ENCODE measurements at regions not wholly inside any gene's neighbourhood (a gene's known extent, or its start where the extent isn't known, plus 50 kb on each side); places are given as distances from the start of the nearest gene placed in this dataset.

- DNase-seq (ENCODE audit: low spot score), result no peak
Measured at GRCh38 chr4:59881632-59882031, 1318.5 kb upstream of the ADGRL3 start.

DNA sequence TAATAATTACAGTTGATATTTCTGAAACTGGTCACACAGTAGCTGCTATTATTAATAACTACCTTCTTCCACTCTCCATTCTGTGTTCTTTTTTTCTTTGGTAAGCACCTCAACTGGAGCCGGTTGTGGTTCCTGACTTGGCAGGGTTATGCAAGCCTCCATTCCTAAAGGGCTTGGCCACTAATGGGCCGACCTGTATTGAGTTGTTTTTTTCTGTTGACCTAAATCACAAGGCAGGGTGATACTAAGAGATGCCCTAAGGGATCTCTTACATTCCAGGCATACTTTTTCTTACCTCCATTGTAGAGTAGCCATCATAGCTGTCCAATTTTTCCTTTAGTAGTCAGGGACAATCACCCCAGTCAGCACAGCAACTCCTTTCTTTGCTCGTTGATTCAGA is 1295.8 kb upstream of the ADGRL3 start:
- DNase-seq (ENCODE audit: low spot score), result no peak

DNA sequence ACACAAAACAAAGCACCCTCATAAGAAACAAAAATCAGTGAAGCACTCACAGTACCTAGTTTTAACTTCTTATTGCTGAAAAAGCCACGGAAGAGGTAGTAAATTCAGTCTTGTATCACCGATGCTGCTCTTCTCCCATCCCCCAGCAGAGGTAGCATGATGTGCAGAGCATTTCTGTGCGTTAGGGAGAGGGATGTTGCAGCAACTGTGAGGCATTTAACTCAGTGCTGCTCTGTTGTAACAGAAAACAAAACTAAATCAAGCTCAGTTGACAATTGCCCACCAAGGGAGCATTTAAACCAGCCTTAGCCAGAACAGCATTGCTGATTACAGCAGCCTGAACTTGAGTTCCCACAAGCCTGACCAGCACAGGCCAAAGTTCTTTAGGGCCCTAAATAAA is 1279.7 kb upstream of the ADGRL3 start:
- no peak for DNase-seq (ENCODE audit: low spot score)

GRCh38 chr4:59925290-59925689 is 1274.8 kb upstream of the ADGRL3 start:
- DNase-seq (ENCODE audit: low spot score), result no peak

GRCh38 chr4:59936566-59936965 is 1263.6 kb upstream of the ADGRL3 start:
- no peak for DNase-seq (ENCODE audit: low spot score)

GRCh38 chr4:59938166-59938565 is 1262.0 kb upstream of the ADGRL3 start:
- DNase-seq (ENCODE audit: low spot score), result no peak

- DNase-seq (ENCODE audit: low spot score), result no peak
Measured at GRCh38 chr4:59945277-59945676, 1254.8 kb upstream of the ADGRL3 start.

DNA sequence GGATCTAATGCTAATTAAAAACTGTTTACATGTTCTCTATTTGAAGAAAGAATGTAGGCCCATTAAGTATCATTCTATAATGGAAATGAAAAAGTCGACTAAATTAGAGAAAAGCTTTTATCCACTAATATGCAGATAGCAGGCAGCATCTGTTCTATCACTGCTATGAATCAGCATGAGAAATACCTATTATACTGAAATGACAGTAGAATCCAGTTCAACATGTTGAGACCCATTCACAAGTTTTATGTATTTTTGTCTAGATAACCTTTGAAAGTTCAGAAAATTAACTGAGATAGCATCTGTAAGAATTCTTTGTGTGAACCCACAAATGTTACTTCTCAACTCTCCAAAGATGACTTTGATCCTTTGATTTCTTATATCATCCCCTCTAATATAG is 1254.4 kb upstream of the ADGRL3 start:
- DNase-seq (ENCODE audit: low spot score), result no peak

GRCh38 chr4:59956366-59956765 is 1243.8 kb upstream of the ADGRL3 start:
- no peak for DNase-seq (ENCODE audit: low spot score)

DNA sequence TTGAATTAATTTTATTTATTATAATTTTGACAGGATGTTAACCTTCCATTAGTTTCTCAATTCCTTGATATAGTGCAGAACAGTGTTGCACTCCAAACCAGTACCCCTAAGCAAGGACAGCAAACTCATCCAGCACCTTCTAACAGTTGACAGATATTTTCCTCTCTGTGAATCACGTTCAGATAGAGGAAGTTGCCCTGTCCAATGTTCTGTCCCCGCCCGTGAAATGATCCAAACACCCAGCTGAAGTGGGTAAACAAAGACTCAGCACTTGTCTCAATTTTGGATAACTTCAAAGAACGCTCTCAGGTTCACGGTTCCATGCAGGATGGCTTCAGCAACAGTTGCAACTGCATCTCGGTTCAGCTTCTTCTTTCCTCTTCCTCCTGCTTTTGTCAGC is 1240.0 kb upstream of the ADGRL3 start:
- no peak for DNase-seq (ENCODE audit: low spot score)

GRCh38 chr4:59966758-59967157 is 1233.4 kb upstream of the ADGRL3 start:
- DNase-seq (ENCODE audit: low spot score), result no peak

GRCh38 chr4:59968796-59969195 is 1231.3 kb upstream of the ADGRL3 start:
- DNase-seq (ENCODE audit: low spot score), result no peak

DNA sequence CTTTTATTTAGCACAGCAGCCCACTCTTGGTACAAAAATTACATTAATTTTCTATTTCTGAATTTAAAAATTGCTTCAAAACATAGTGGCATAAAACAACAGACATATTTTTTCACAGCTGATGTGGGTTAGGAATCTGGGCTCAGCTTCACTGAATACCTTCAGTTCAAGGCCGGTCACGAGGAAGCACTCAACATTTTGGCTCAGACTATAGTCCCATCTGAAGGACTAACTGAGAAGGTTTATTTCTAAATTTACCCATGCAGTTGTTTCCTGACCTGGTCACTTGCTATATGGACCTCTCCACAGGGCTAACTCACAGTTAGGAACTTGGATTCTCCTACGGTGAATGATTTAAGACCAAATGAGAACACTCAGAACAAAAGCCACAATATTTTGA is 1230.2 kb upstream of the ADGRL3 start:
- DNase-seq (ENCODE audit: low spot score), result no peak

GRCh38 chr4:59971952-59972351 is 1228.2 kb upstream of the ADGRL3 start:
- no peak for DNase-seq (ENCODE audit: low spot score)

- DNase-seq (ENCODE audit: low spot score), result no peak
Measured at GRCh38 chr4:59973492-59973891, 1226.6 kb upstream of the ADGRL3 start.

DNA sequence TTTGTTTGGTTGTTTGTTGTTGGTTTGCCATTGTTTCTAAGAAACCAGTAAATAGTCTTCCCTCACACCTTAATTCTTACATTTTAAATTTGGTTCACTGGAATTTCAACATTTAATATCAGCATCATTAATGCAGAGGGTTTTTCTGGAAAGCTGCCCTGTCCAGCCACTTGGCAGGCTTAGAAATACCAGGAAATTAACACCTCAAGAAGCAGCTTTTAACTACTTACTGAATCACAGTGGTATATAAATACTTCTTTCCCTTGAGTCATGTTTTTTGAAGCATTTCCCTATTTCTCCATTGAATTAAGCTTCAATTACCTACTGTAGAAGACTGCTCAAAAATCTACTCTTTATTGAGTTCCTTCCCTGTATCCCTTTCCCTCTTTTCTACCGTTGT is 1221.1 kb upstream of the ADGRL3 start:
- DNase-seq (ENCODE audit: low spot score), result no peak

- DNase-seq (ENCODE audit: low spot score), result no peak
Measured at GRCh38 chr4:59983852-59984251, 1216.3 kb upstream of the ADGRL3 start.

- no peak for DNase-seq (ENCODE audit: low spot score)
Measured at GRCh38 chr4:59987289-59987688, 1212.8 kb upstream of the ADGRL3 start.

DNA sequence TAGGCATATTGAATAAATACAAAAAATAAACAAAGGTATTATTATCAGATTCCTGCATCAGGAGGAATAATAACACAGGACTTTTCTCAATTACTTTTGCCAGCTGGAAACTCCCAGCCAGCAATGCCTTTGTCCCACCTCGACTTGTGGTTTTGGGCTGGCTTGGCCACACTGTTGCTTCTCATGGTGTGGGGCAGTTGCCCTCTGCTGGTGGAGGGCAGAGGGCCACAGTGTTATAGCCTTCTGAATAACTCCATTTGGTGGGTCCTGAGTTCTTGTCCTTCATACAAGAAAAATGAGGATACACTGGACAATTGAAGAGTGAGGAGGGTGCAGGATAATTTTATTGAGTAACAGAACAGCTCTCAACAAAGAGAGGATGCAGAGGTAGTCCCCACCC is 1206.0 kb upstream of the ADGRL3 start:
- no peak for DNase-seq (ENCODE audit: low spot score)

DNA sequence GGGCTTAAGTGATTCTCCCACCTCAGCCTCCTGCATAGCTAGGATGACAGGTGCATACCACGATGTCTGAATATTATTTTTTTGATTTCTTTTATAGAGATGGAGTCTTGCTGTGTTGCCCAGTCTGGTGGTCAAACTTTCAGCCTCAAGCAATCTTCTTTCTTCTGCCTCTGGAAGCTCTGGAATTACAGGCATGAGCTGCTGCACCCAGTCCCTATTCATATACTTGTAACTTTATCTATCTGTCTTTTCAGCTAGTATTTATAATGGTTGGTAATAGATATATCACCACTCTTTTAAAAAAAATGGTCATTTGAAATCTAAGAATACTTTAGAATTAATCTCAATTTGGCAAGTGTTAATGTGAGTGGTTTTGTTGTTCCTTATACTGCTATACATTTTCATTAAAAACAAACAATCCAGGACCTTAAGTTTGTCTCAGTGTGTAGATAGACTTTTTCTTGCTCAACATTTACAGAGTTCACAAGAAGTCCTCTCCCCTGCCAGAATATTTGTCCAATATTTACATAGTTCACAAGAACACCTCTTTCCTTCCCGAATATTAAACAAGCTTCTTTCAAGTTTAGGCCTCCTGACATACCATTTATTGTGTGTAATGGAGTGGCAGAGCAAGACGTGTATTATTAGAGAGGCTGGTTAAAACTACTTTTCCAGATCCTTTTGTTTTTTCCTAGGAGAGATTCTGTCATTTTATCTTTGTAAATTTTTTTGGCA is 1197.4 kb upstream of the ADGRL3 start:
- no peak for DNase-seq (ENCODE audit: low spot score)

DNA sequence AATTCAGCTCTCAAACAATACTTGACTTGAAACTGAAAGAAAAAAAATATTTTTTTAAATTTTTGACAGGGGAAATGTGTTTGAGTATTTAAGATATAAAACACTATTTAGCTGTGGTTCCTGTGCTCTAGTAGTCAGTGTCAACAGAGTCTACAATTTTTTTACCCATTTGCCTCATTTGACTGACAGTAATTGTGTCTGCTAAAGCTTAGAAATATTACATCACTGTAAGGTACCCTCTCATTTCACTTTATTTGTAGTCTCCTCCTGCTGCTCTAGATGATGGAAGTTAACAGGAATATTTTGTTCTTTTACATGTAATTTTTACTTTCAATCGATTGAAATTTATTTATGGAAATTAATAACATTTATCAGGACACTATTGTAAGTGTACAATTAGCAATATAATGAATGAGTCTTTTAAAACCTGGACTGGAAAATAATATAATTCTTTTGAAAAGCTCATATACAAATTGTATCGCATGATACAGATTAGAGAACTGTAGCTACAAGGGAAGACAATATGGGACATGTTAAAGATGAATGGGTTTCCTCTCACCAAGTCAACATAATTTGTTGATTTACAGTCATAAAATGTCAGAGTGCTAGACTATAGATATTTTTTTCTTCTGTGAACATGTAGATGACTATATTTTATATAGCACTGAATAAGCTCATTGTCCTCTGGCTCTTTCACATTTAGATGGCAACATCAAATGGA is 1186.5 kb upstream of the ADGRL3 start:
- no peak for DNase-seq (ENCODE audit: low spot score)

DNA sequence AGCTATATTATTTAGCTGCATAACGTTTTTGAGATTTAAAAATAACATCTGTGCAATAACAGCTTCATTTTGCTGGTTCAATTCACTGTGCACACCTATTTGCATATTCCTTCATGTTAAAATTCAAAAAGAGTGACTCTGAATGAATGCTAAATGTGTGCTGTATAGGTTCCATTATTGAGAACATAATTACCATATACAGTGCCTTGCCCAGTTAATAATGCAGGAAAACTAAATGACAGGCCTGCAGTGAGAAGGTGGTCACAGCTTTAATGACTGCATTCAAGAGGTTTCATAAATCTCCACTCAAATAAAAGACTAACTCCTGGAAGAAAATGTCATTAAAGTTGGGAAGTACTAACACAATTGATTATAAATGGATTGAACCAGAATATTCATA is 1183.2 kb upstream of the ADGRL3 start:
- no peak for DNase-seq (ENCODE audit: low spot score)

- no peak for DNase-seq (ENCODE audit: low spot score)
Measured at GRCh38 chr4:60019180-60019579, 1180.9 kb upstream of the ADGRL3 start.

DNA sequence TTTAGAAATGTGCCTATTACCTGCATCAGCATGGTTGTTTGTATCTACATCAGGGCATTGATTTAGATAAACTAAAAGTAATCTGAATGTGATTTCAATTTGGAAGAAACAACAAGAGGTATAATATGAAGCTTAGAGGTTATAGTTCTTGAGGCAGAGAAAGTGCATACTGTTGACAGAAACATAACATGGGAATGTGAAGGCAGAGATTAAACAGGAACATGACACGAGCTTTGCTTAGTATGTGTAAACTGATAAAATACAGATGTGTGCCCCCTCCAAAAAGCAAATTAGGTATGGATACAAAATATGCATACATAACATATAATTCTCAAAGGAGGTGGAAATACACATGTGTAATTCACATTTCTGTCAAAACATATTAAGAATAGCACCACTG is 1180.2 kb upstream of the ADGRL3 start:
- DNase-seq (ENCODE audit: low spot score), result no peak
